PFSK-1 (cell line): ENCODE measurements at regions not wholly inside any gene's neighbourhood (a gene's known extent, or its start where the extent isn't known, plus 50 kb on each side); places are given as distances from the start of the nearest gene placed in this dataset.

Experiments used
- FOXP2 ChIP-seq: optimal IDR thresholded peaks from 2 replicates; pipeline ENCODE3; 2011; ENCODE audit warnings: borderline replicate concordance, control low read depth, inconsistent platforms; ENCODE audit not compliant: insufficient read depth; ENCODE audit errors: extremely low read length, extremely low read depth
- POLR2AphosphoS5 ChIP-seq: IDR thresholded peaks from 2 replicates; pipeline ENCODE4 v1.6.1; 2012; ENCODE audit warnings: low read depth, mild to moderate bottlenecking, control low read depth, low read length, moderate library complexity
- REST ChIP-seq, 2 experiments: IDR thresholded peaks; 2 replicates each; pipeline versions ENCODE4 v1.6.1 to v1.8.0; 2011 to 2012; ENCODE audit warnings: low read depth in 2 of 2, low read length in 2 of 2, control low read depth in 1 of 2, inconsistent platforms in 1 of 2, mild to moderate bottlenecking in 1 of 2, moderate library complexity in 1 of 2; ENCODE audit not compliant: insufficient read depth in 1 of 2
- SIN3A ChIP-seq: IDR thresholded peaks from 2 replicates; pipeline ENCODE4 v1.6.1; 2012; ENCODE audit warnings: mild to moderate bottlenecking, low read length, moderate library complexity, borderline replicate concordance; ENCODE audit not compliant: insufficient read depth
- TAF1 ChIP-seq: IDR thresholded peaks from 2 replicates; pipeline ENCODE4 v1.6.1; 2012; ENCODE audit warnings: low read length, control low read depth, borderline replicate concordance; ENCODE audit not compliant: insufficient read depth

- no peak for TF ChIP-seq POLR2AphosphoS5
- no peak for TF ChIP-seq SIN3A
- no peak for TF ChIP-seq FOXP2
- TF ChIP-seq TAF1, result no peak
- no peak for TF ChIP-seq REST (IDR thresholded peaks at IDR 0.05; ENCODE audit: insufficient read depth in 1 of 2, low read depth in 2 of 2, low read length in 2 of 2)
Observed at GRCh38 chr2:2550856-2551255, 219.8 kb upstream of the MYT1L start.

- no peak for TF ChIP-seq SIN3A
Observed at GRCh38 chr2:2547911-2548310, 216.8 kb upstream of the MYT1L start.

GRCh38 chr2:2547451-2547850 lies 216.4 kb upstream of the MYT1L start:
- TF ChIP-seq FOXP2, result no peak
- no peak for TF ChIP-seq SIN3A
- TF ChIP-seq POLR2AphosphoS5, result no peak
- no peak for TF ChIP-seq TAF1
- TF ChIP-seq REST (IDR thresholded peaks at IDR 0.05; ENCODE audit: insufficient read depth in 1 of 2, low read depth in 2 of 2, low read length in 2 of 2), result no peak

GRCh38 chr2:2546046-2546445 lies 215.0 kb upstream of the MYT1L start:
- TF ChIP-seq POLR2AphosphoS5, result no peak
- TF ChIP-seq SIN3A, result no peak
- TF ChIP-seq REST (IDR thresholded peaks at IDR 0.05; ENCODE audit: insufficient read depth in 1 of 2, low read depth in 2 of 2, low read length in 2 of 2), result no peak
- TF ChIP-seq TAF1, result no peak
- no peak for TF ChIP-seq FOXP2

- TF ChIP-seq FOXP2, result no peak
- no peak for TF ChIP-seq POLR2AphosphoS5
- TF ChIP-seq REST (IDR thresholded peaks at IDR 0.05; ENCODE audit: insufficient read depth in 1 of 2, low read depth in 2 of 2, low read length in 2 of 2), result no peak
- TF ChIP-seq SIN3A, result no peak
- TF ChIP-seq TAF1, result no peak
Observed at GRCh38 chr2:2542966-2543611, 212.0 kb upstream of the MYT1L start.
